GM23338 (cell line): ENCODE measurements at regions not wholly inside any gene's neighbourhood (a gene's known extent, or its start where the extent isn't known, plus 50 kb on each side); places are given as distances from the start of the nearest gene placed in this dataset.
"Not testable (repeated sequence)": the region's sequence is repeated elsewhere in the genome, so short reads cannot be mapped to it uniquely, and the experiment has no call there.

Source experiments
- ATAC-seq: fragments of 200-7000 bp; cut with Tn5 transposase; 3 replicates; pipeline ENCODE4 v1.9.1; 2020
- DNase-seq: peaks from one replicate; pipeline ENCODE4 v3.0.0-alpha.2; 2015; ENCODE audit warnings: low spot score
- H2AFZ ChIP-seq: fragments of 200-600 bp; sonication (generic); 2 replicates; pipeline ENCODE4 v1.8.0; 2016; ENCODE audit warnings: antibody characterized with exemption, mild to moderate bottlenecking, moderate library complexity
- H3F3A ChIP-seq: fragments of 200-600 bp; sonication (generic); replicated peaks from 2 replicates; pipeline ENCODE4 v1.8.0; 2017; ENCODE audit warnings: antibody characterized with exemption, mixed run types, low read depth
- H3K27ac ChIP-seq: fragments of 200-600 bp; sonication (generic); 2 replicates; pipeline ENCODE4 v1.6.1; 2016; ENCODE audit warnings: low read depth
- H3K27me3 ChIP-seq: fragments of 200-600 bp; sonication (generic); 2 replicates; pipeline ENCODE4 v1.8.0; 2016; ENCODE audit warnings: mild to moderate bottlenecking, mixed run types, moderate library complexity; ENCODE audit not compliant: insufficient read depth
- H3K36me3 ChIP-seq: fragments of 200-600 bp; sonication (generic); 2 replicates; pipeline ENCODE4 v1.8.0; 2016; ENCODE audit warnings: mild to moderate bottlenecking; ENCODE audit not compliant: insufficient read depth
- H3K4me1 ChIP-seq: fragments of 200-600 bp; sonication (generic); 2 replicates; pipeline ENCODE4 v1.8.0; 2016; ENCODE audit warnings: mild to moderate bottlenecking, moderate library complexity; ENCODE audit not compliant: insufficient read depth
- H3K4me2 ChIP-seq: fragments of 200-600 bp; sonication (generic); 2 replicates; pipeline ENCODE4 v1.7.1; 2017; ENCODE audit warnings: mixed run types
- H3K4me3 ChIP-seq: fragments of 200-600 bp; sonication (generic); 2 replicates; pipeline ENCODE4 v1.6.1; 2016; ENCODE audit warnings: mixed run types
- H3K79me2 ChIP-seq: fragments of 200-600 bp; sonication (generic); replicated peaks from 2 replicates; pipeline ENCODE4 v1.8.0; 2017; ENCODE audit warnings: mild to moderate bottlenecking; ENCODE audit not compliant: insufficient read depth
- H3K9me2 ChIP-seq: fragments of 200-600 bp; sonication (generic); 2 replicates; pipeline ENCODE4 v1.8.0; 2017; ENCODE audit not compliant: insufficient read depth
- H4K20me1 ChIP-seq: fragments of 200-600 bp; sonication (generic); replicated peaks from 2 replicates; pipeline ENCODE4 v1.8.0; 2017; ENCODE audit warnings: mild to moderate bottlenecking; ENCODE audit not compliant: insufficient read depth
- H3K27ac Mint-ChIP-seq: 2 replicates; pipeline ENCODE4 v1.8.0; 2020; ENCODE audit warnings: inconsistent platforms, mild to moderate bottlenecking, moderate library complexity, mixed read lengths
- H3K27me3 Mint-ChIP-seq: 3 replicates; pipeline ENCODE4 v1.8.0; 2022; ENCODE audit warnings: low read depth, mild to moderate bottlenecking, moderate library complexity, mixed read lengths, inconsistent platforms; ENCODE audit not compliant: insufficient read depth, poor library complexity
- H3K36me3 Mint-ChIP-seq: 3 replicates; pipeline ENCODE4 v1.8.0; 2021; ENCODE audit warnings: low read depth, mild to moderate bottlenecking, inconsistent platforms, moderate library complexity, mixed read lengths
- H3K4me1 Mint-ChIP-seq: 3 replicates; pipeline ENCODE4 v1.8.0; 2020; ENCODE audit warnings: mild to moderate bottlenecking, inconsistent platforms, mixed read lengths
- H3K4me3 Mint-ChIP-seq: 3 replicates; pipeline ENCODE4 v1.8.0; 2021; ENCODE audit warnings: moderate library complexity, mild to moderate bottlenecking, inconsistent platforms, mixed read lengths
- H3K9me3 Mint-ChIP-seq: 3 replicates; pipeline ENCODE4 v1.8.0; 2020; ENCODE audit warnings: moderate library complexity, mild to moderate bottlenecking, inconsistent platforms, mixed read lengths
- EZH2phosphoT487 ChIP-seq: fragments of 200-600 bp; sonication (generic); IDR thresholded peaks from one replicate; pipeline ENCODE4 v1.8.1; 2018; ENCODE audit warnings: antibody characterized with exemption; ENCODE audit not compliant: unreplicated experiment
- JUNB ChIP-seq: IDR thresholded peaks from one replicate; pipeline ENCODE4 v1.6.1; 2016; ENCODE audit warnings: antibody characterized with exemption; ENCODE audit not compliant: unreplicated experiment
- ZNF462 ChIP-seq: fragments of 250-450 bp; sonication (Bioruptor Pico); IDR thresholded peaks from 2 replicates; pipeline ENCODE4 v1.5.0; 2020; ENCODE audit warnings: mild to moderate bottlenecking, moderate library complexity

- H3K36me3 ChIP-seq, H3K79me2 ChIP-seq, H3K27me3 ChIP-seq, DNase-seq, H3K27ac ChIP-seq, ATAC-seq, H3K4me2 ChIP-seq, H3K4me1 Mint-ChIP-seq, H4K20me1 ChIP-seq, H3F3A ChIP-seq, H3K4me1 ChIP-seq, H3K4me3 Mint-ChIP-seq, H3K27me3 Mint-ChIP-seq, H3K9me2 ChIP-seq, H3K4me3 ChIP-seq: not testable (repeated sequence)
- H2AFZ ChIP-seq = peak overlapping the region; percentile 18; the same call in 1 of the 2 replicates
- Mint-ChIP-seq H3K36me3 (peaks cover 23% of the 10 kb centered on the region; the same call in 2 of the 3 replicates), H3K9me3 (peaks cover 45% of the 10 kb centered on the region), H3K27ac (peak overlapping the region; percentile 72; the same call in 1 of the 2 replicates)
Measured at GRCh38 chr2:153593086-153593485, 114.5 kb upstream of the RPRM start.

GRCh38 chr2:153595939-153596338 lies 117.4 kb upstream of the RPRM start:
- Mint-ChIP-seq H3K4me1 (peaks cover 8% of the 10 kb centered on the region), H3K27me3 (peaks cover 6% of the 10 kb centered on the region), H3K9me3 (peaks cover 18% of the 10 kb centered on the region), H3K36me3 (0 out of 3 replicates have a peak, but pooled peaks cover 9% of the 10 kb centered on the region), H3K27ac (no peak overlapping the region), H3K4me3 (no peak overlapping the region)
- H3K4me1 ChIP-seq = no peaks in the 10 kb centered on the region
- H3K4me3 ChIP-seq = no peak overlapping the region
- no peak for TF ChIP-seq JUNB
- TF ChIP-seq EZH2phosphoT487 = no peak
- 0 out of 2 replicates have a peak, but pooled peaks have one; percentile 37 for TF ChIP-seq ZNF462 (CRISPR knock-in tag)
- peak overlapping the region; percentile 3; the same call in 1 of the 2 replicates for H2AFZ ChIP-seq
- ATAC-seq (peak; percentile 74), DNase-seq (peak; percentile 5)
- no peaks in the 10 kb centered on the region for H3K79me2 ChIP-seq
- H3K9me2 ChIP-seq = no peaks in the 10 kb centered on the region
- H3K4me2 ChIP-seq = no peak overlapping the region
- no peaks in the 10 kb centered on the region for H3F3A ChIP-seq
- no peak overlapping the region for H3K27ac ChIP-seq
- H3K27me3 ChIP-seq = no peaks in the 10 kb centered on the region
- no peaks in the 10 kb centered on the region for H4K20me1 ChIP-seq
- no peaks in the 10 kb centered on the region for H3K36me3 ChIP-seq
